DMS153 treated with DMSO at 0.1 percent for 48 hours (cell line): ENCODE measurements at regions not wholly inside any gene's neighbourhood (a gene's known extent, or its start where the extent isn't known, plus 50 kb on each side); places are given as distances from the start of the nearest gene placed in this dataset.
"Not testable (repeated sequence)": the region's sequence is repeated elsewhere in the genome, so short reads cannot be mapped to it uniquely, and the experiment has no call there.

Experiments
- DNase-seq: peaks from one replicate; lab custom pipeline; 2025; ENCODE audit not compliant: unreplicated experiment; lab: John Stamatoyannopoulos, UW

- not testable (repeated sequence) for DNase-seq
Measured at GRCh38 chr2:116318551-116318950, 1495.9 kb upstream of the DDX18 start.

GRCh38 chr2:116319001-116319400 is 1495.5 kb upstream of the DDX18 start:
- no peak for DNase-seq

GRCh38 chr2:116319935-116320334 is 1494.6 kb upstream of the DDX18 start:
- DNase-seq, result no peak

GRCh38 chr2:116329280-116329679 is 1485.2 kb upstream of the DDX18 start:
- no peak for DNase-seq

GRCh38 chr2:116340690-116341089 is 1473.8 kb upstream of the DDX18 start:
- no peak for DNase-seq

- DNase-seq, result no peak
Measured at GRCh38 chr2:116366212-116366611, 1448.3 kb upstream of the DDX18 start.

- no peak for DNase-seq
Measured at GRCh38 chr2:116378786-116379185, 1435.7 kb upstream of the DDX18 start.

- DNase-seq, result no peak
Measured at GRCh38 chr2:116411211-116411610, 1403.3 kb upstream of the DDX18 start.

- no peak for DNase-seq
Measured at GRCh38 chr2:116413659-116414058, 1400.8 kb upstream of the DDX18 start.

- no peak for DNase-seq
Measured at GRCh38 chr2:116416731-116417377, 1397.6 kb upstream of the DDX18 start.

- DNase-seq, result no peak
Measured at GRCh38 chr2:116435648-116436047, 1378.8 kb upstream of the DDX18 start.

GRCh38 chr2:116440104-116440653 is 1374.3 kb upstream of the DDX18 start:
- no peak for DNase-seq

GRCh38 chr2:116442418-116442817 is 1372.1 kb upstream of the DDX18 start:
- DNase-seq, result no peak

- no peak for DNase-seq
Measured at GRCh38 chr2:116444256-116444872, 1370.1 kb upstream of the DDX18 start.

GRCh38 chr2:116450990-116451389 is 1363.5 kb upstream of the DDX18 start:
- DNase-seq, result no peak

GRCh38 chr2:116452651-116453050 is 1361.8 kb upstream of the DDX18 start:
- no peak for DNase-seq

- no peak for DNase-seq
Measured at GRCh38 chr2:116456429-116456828, 1358.1 kb upstream of the DDX18 start.

GRCh38 chr2:116467243-116467642 is 1347.2 kb upstream of the DDX18 start:
- no peak for DNase-seq

GRCh38 chr2:116477229-116477628 is 1337.3 kb upstream of the DDX18 start:
- no peak for DNase-seq

GRCh38 chr2:116487336-116487735 is 1327.2 kb upstream of the DDX18 start:
- DNase-seq, result no peak

GRCh38 chr2:116489292-116489691 is 1325.2 kb upstream of the DDX18 start:
- no peak for DNase-seq

GRCh38 chr2:116489944-116490343 is 1324.5 kb upstream of the DDX18 start:
- DNase-seq, result no peak
